SU-DHL-6 (cell line): ENCODE measurements at regions not wholly inside any gene's neighbourhood (a gene's known extent, or its start where the extent isn't known, plus 50 kb on each side); places are given as distances from the start of the nearest gene placed in this dataset.

Source experiments
- H2AFZ ChIP-seq: fragments of 200-600 bp; sonication (generic); 2 replicates; pipeline ENCODE4 v1.6.1; 2014; ENCODE audit warnings: low read depth, mild to moderate bottlenecking, moderate library complexity, mixed read lengths, antibody characterized with exemption, low read length; ENCODE audit not compliant: severe bottlenecking
- H3F3A ChIP-seq: fragments of 200-600 bp; shearing (Covaris generic); 2 replicates; pipeline ENCODE4 v1.6.0; 2016; ENCODE audit warnings: antibody characterized with exemption, mild to moderate bottlenecking; ENCODE audit not compliant: insufficient read depth
- H3K27ac ChIP-seq: fragments of 200-600 bp; sonication (generic); 2 replicates; pipeline ENCODE4 v1.5.1; 2016; ENCODE audit warnings: low read depth, mild to moderate bottlenecking, low read length, moderate library complexity, mixed read lengths
- H3K27me3 ChIP-seq: fragments of 200-600 bp; sonication (generic), shearing (Covaris generic); 2 replicates; pipeline ENCODE4 v1.6.0; 2014; ENCODE audit warnings: mild to moderate bottlenecking, low read length
- H3K36me3 ChIP-seq: fragments of 200-600 bp; sonication (generic); 2 replicates; pipeline ENCODE4 v1.6.1; 2014; ENCODE audit warnings: mild to moderate bottlenecking, low read length, mixed read lengths
- H3K4me2 ChIP-seq: fragments of 300-600, 200-600 bp; shearing (Covaris generic), sonication (generic); 2 replicates; pipeline ENCODE4 v1.6.0; 2014; ENCODE audit warnings: low read length, low read depth, mild to moderate bottlenecking; ENCODE audit not compliant: poor library complexity, severe bottlenecking
- H3K4me3 ChIP-seq: fragments of 200-600 bp; sonication (generic); 2 replicates; pipeline ENCODE4 v1.5.1; 2014; ENCODE audit warnings: antibody characterized with exemption, low read length, mild to moderate bottlenecking, mixed read lengths; ENCODE audit not compliant: insufficient read depth, poor library complexity, severe bottlenecking
- H3K79me2 ChIP-seq: fragments of 200-600 bp; sonication (generic); 2 replicates; pipeline ENCODE4 v1.6.1; 2014; ENCODE audit warnings: mild to moderate bottlenecking, low read length, moderate library complexity; ENCODE audit not compliant: insufficient read depth
- H3K9ac ChIP-seq: fragments of 200-600 bp; sonication (generic); 2 replicates; pipeline ENCODE4 v1.7.0; 2014; ENCODE audit warnings: mild to moderate bottlenecking, low read length
- H3K9me2 ChIP-seq: fragments of 200-600 bp; sonication (generic); replicated peaks from 2 replicates; pipeline ENCODE4 v1.6.1; 2014; ENCODE audit warnings: low read length; ENCODE audit not compliant: insufficient read depth
- H3K9me3 ChIP-seq: fragments of 200-600 bp; sonication (generic); 2 replicates; pipeline ENCODE4 v1.6.1; 2014; ENCODE audit warnings: low read length, mixed read lengths; ENCODE audit not compliant: insufficient read depth
- H4K20me1 ChIP-seq: fragments of 200-600 bp; sonication (generic); 2 replicates; pipeline ENCODE4 v1.6.1; 2014; ENCODE audit warnings: low read depth, mild to moderate bottlenecking, antibody characterized with exemption, low read length, moderate library complexity, mixed read lengths
- CTCF ChIP-seq: fragments of 200-600 bp; sonication (generic); IDR thresholded peaks from one replicate; pipeline ENCODE4 v1.5.1; 2017; ENCODE audit warnings: antibody characterized with exemption, mild to moderate bottlenecking, low read length, moderate library complexity; ENCODE audit not compliant: insufficient read depth, poor library complexity, severe bottlenecking
- EZH2phosphoT487 ChIP-seq: fragments of 200-600 bp; sonication (generic), shearing (Covaris generic); conservative IDR thresholded peaks from 2 replicates; pipeline ENCODE4 v1.6.1; 2018; ENCODE audit warnings: mild to moderate bottlenecking, antibody characterized with exemption, low read length, moderate library complexity, mixed read lengths

- Histone ChIP-seq H3F3A (no peaks in the 10 kb centered on the region), H3K27ac (no peak overlapping the region), H2AFZ (no peak overlapping the region), H3K79me2 (no peaks in the 10 kb centered on the region), H3K9me2 (no peaks in the 10 kb centered on the region), H3K36me3 (no peaks in the 10 kb centered on the region), H3K27me3 (no peaks in the 10 kb centered on the region), H3K4me2 (no peak overlapping the region), H3K9me3 (no peaks in the 10 kb centered on the region), H3K4me3 (no peak overlapping the region), H4K20me1 (no peaks in the 10 kb centered on the region), H3K9ac (no peak overlapping the region)
- TF ChIP-seq CTCF (no peak), EZH2phosphoT487 (no peak)
These were observed 380.6 kb upstream of the REG3G start for GRCh38 chr2:78644854-78645253.

- no peaks in the 10 kb centered on the region for H3K9me2 ChIP-seq
- TF ChIP-seq EZH2phosphoT487, result no peak
- no peak for TF ChIP-seq CTCF
- no peaks in the 10 kb centered on the region for H4K20me1 ChIP-seq
- H3K36me3 ChIP-seq, result no peaks in the 10 kb centered on the region
- no peak overlapping the region for H3K9ac ChIP-seq
- H2AFZ ChIP-seq, result no peak overlapping the region
- no peaks in the 10 kb centered on the region for H3K27me3 ChIP-seq
- H3F3A ChIP-seq, result no peaks in the 10 kb centered on the region
- no peaks in the 10 kb centered on the region for H3K79me2 ChIP-seq
- H3K4me3 ChIP-seq, result no peak overlapping the region
- H3K4me2 ChIP-seq, result no peak overlapping the region
- H3K9me3 ChIP-seq, result no peaks in the 10 kb centered on the region
- H3K27ac ChIP-seq, result no peak overlapping the region
These were observed 378.8 kb upstream of the REG3G start for GRCh38 chr2:78646533-78647364.

- Histone ChIP-seq H3F3A (no peaks in the 10 kb centered on the region), H3K9me2 (no peaks in the 10 kb centered on the region), H3K27ac (no peak overlapping the region), H3K4me2 (no peak overlapping the region), H3K9me3 (no peaks in the 10 kb centered on the region), H3K79me2 (no peaks in the 10 kb centered on the region), H4K20me1 (no peaks in the 10 kb centered on the region), H2AFZ (no peak overlapping the region), H3K36me3 (no peaks in the 10 kb centered on the region), H3K27me3 (no peaks in the 10 kb centered on the region), H3K4me3 (no peak overlapping the region), H3K9ac (no peak overlapping the region)
- no peak for TF ChIP-seq CTCF
- no peak for TF ChIP-seq EZH2phosphoT487
These were observed 376.9 kb upstream of the REG3G start for GRCh38 chr2:78648558-78648957.
